Stomach smooth muscle (tissue), 2 donors: ENCODE measurements at regions not wholly inside any gene's neighbourhood (a gene's known extent, or its start where the extent isn't known, plus 50 kb on each side); places are given as distances from the start of the nearest gene placed in this dataset.

ENCODE experiments used
- H3K27ac ChIP-seq: one replicate; pipeline ENCODE4 v1.7.0; 2013; ENCODE audit warnings: mild to moderate bottlenecking, low read length, inconsistent platforms
- H3K27me3 ChIP-seq, 2 donors: one replicate each; pipeline ENCODE4 v1.7.0; 2013; ENCODE audit warnings: low read length in 2 of 2; ENCODE audit not compliant: insufficient read depth in 2 of 2, control insufficient read depth in 1 of 2
- H3K36me3 ChIP-seq, 2 donors: one replicate each; pipeline ENCODE4 v1.7.0; 2013; ENCODE audit warnings: low read length in 2 of 2; ENCODE audit not compliant: control insufficient read depth in 2 of 2, insufficient read depth in 2 of 2
- H3K4me1 ChIP-seq: one replicate; pipeline ENCODE4 v1.7.0; 2013; ENCODE audit warnings: low read length; ENCODE audit not compliant: control insufficient read depth, insufficient read depth
- H3K4me3 ChIP-seq, 2 donors: one replicate each; pipeline ENCODE4 v1.7.0; 2013; ENCODE audit warnings: low read length in 2 of 2
- H3K9ac ChIP-seq, 2 donors: one replicate each; pipeline ENCODE4 v1.7.0; 2013; ENCODE audit warnings: low read length in 2 of 2, mild to moderate bottlenecking in 1 of 2
- H3K9me3 ChIP-seq, 2 donors: one replicate each; pipeline ENCODE4 v1.7.0; 2013; ENCODE audit warnings: low read length in 2 of 2; ENCODE audit not compliant: control insufficient read depth in 2 of 2
- donor health status: healthy.
- donor health status: Pancreatic carcinoma.

- Histone ChIP-seq H3K4me1 (no peaks in the 10 kb centered on the region), H3K4me3 (no peak overlapping the region), H3K27ac (no peak overlapping the region), H3K36me3 (no peaks in the 10 kb centered on the region), H3K9me3 (no peaks in the 10 kb centered on the region), H3K27me3 (peaks cover 0 to 12% of the 10 kb centered on the region in 2 donors), H3K9ac (no peak overlapping the region)
Observed at GRCh38 chr1:181390410-181391077, 92.8 kb upstream of the CACNA1E start.

- Histone ChIP-seq H3K36me3 (no peaks in the 10 kb centered on the region), H3K9ac (no peak overlapping the region), H3K27me3 (peaks cover 0 to 12% of the 10 kb centered on the region in 2 donors), H3K27ac (no peak overlapping the region), H3K4me3 (no peak overlapping the region), H3K9me3 (no peaks in the 10 kb centered on the region), H3K4me1 (no peaks in the 10 kb centered on the region)
Observed at GRCh38 chr1:181391301-181391900, 91.9 kb upstream of the CACNA1E start.

- H3K9ac ChIP-seq: no peak overlapping the region
- peaks cover 0 to 12% of the 10 kb centered on the region in 2 donors for H3K27me3 ChIP-seq
- no peak overlapping the region for H3K4me3 ChIP-seq
- H3K9me3 ChIP-seq: no peaks in the 10 kb centered on the region
- H3K36me3 ChIP-seq: no peaks in the 10 kb centered on the region
- no peak overlapping the region for H3K27ac ChIP-seq
- no peaks in the 10 kb centered on the region for H3K4me1 ChIP-seq
Observed at GRCh38 chr1:181392133-181392532, 91.2 kb upstream of the CACNA1E start.

GRCh38 chr1:181392613-181393220 is 90.6 kb upstream of the CACNA1E start:
- Histone ChIP-seq H3K27me3 (peaks cover 0 to 12% of the 10 kb centered on the region in 2 donors), H3K4me1 (no peaks in the 10 kb centered on the region), H3K4me3 (no peak overlapping the region), H3K9ac (no peak overlapping the region), H3K27ac (no peak overlapping the region), H3K36me3 (no peaks in the 10 kb centered on the region), H3K9me3 (no peaks in the 10 kb centered on the region)

GRCh38 chr1:181394766-181395165 is 88.6 kb upstream of the CACNA1E start:
- Histone ChIP-seq H3K4me1 (no peaks in the 10 kb centered on the region), H3K9ac (no peak overlapping the region), H3K27ac (no peak overlapping the region), H3K27me3 (peaks cover 0 to 5% of the 10 kb centered on the region in 2 donors), H3K4me3 (no peak overlapping the region), H3K36me3 (no peaks in the 10 kb centered on the region), H3K9me3 (no peaks in the 10 kb centered on the region)

- Histone ChIP-seq H3K4me3 (no peak overlapping the region), H3K4me1 (no peaks in the 10 kb centered on the region), H3K9me3 (no peaks in the 10 kb centered on the region), H3K36me3 (no peaks in the 10 kb centered on the region), H3K9ac (no peak overlapping the region), H3K27me3 (peaks cover 0 to 5% of the 10 kb centered on the region in 2 donors), H3K27ac (no peak overlapping the region)
Observed at GRCh38 chr1:181396171-181396670, 87.1 kb upstream of the CACNA1E start.

GRCh38 chr1:181396811-181397210 is 86.5 kb upstream of the CACNA1E start:
- no peaks in the 10 kb centered on the region for H3K9me3 ChIP-seq
- no peaks in the 10 kb centered on the region for H3K4me1 ChIP-seq
- no peak overlapping the region for H3K27ac ChIP-seq
- no peak overlapping the region for H3K4me3 ChIP-seq
- H3K9ac ChIP-seq: no peak overlapping the region
- H3K36me3 ChIP-seq: no peaks in the 10 kb centered on the region
- H3K27me3 ChIP-seq: peaks cover 0 to 5% of the 10 kb centered on the region in 2 donors

- Histone ChIP-seq H3K27ac (no peak overlapping the region), H3K4me3 (no peak overlapping the region), H3K27me3 (peaks cover 0 to 5% of the 10 kb centered on the region in 2 donors)
Observed at GRCh38 chr1:181397845-181398244, 85.5 kb upstream of the CACNA1E start.

GRCh38 chr1:181398544-181398943 is 84.8 kb upstream of the CACNA1E start:
- Histone ChIP-seq H3K27me3 (peaks cover 0 to 5% of the 10 kb centered on the region in 2 donors), H3K4me1 (no peaks in the 10 kb centered on the region), H3K9ac (no peak overlapping the region), H3K9me3 (no peaks in the 10 kb centered on the region), H3K27ac (no peak overlapping the region), H3K36me3 (no peaks in the 10 kb centered on the region), H3K4me3 (no peak overlapping the region)

More at GRCh38 chr1:181397845-181398244, 85.5 kb upstream of the CACNA1E start:
- no peak overlapping the region for H3K9ac ChIP-seq
- no peaks in the 10 kb centered on the region for H3K9me3 ChIP-seq
- no peaks in the 10 kb centered on the region for H3K4me1 ChIP-seq
- no peaks in the 10 kb centered on the region for H3K36me3 ChIP-seq

GRCh38 chr1:181405584-181405983 is 77.7 kb upstream of the CACNA1E start:
- H3K4me3 ChIP-seq: no peak overlapping the region
- no peaks in the 10 kb centered on the region for H3K36me3 ChIP-seq
- no peak overlapping the region for H3K27ac ChIP-seq
- no peak overlapping the region for H3K9ac ChIP-seq
- H3K27me3 ChIP-seq: peaks cover 0 to 2% of the 10 kb centered on the region in 2 donors
- H3K9me3 ChIP-seq: no peaks in the 10 kb centered on the region
- peaks cover 4% of the 10 kb centered on the region for H3K4me1 ChIP-seq

- H3K4me3 ChIP-seq: no peak overlapping the region
- H3K36me3 ChIP-seq: no peaks in the 10 kb centered on the region
- no peaks in the 10 kb centered on the region for H3K9me3 ChIP-seq
- no peak overlapping the region for H3K27ac ChIP-seq
- no peaks in the 10 kb centered on the region for H3K27me3 ChIP-seq
- peaks cover 4% of the 10 kb centered on the region for H3K4me1 ChIP-seq
- no peak overlapping the region for H3K9ac ChIP-seq
Observed at GRCh38 chr1:181406989-181407388, 76.3 kb upstream of the CACNA1E start.
